Stimulated activated naive CD4-positive, alpha-beta T cell treated with Interleukin-2 at 50 U/mL for 16 hours (primary cell): ENCODE measurements at regions not wholly inside any gene's neighbourhood (a gene's known extent, or its start where the extent isn't known, plus 50 kb on each side); places are given as distances from the start of the nearest gene placed in this dataset.
"Not testable (repeated sequence)": the region's sequence is repeated elsewhere in the genome, so short reads cannot be mapped to it uniquely, and the experiment has no call there.

ENCODE experiments used
- DNase-seq: peaks from one replicate; lab custom pipeline; 2025; lab: John Stamatoyannopoulos, UW

- DNase-seq: no peak
Observed at GRCh38 chr22:22759371-22759770, 115.0 kb downstream of the GGTLC2 start.

GRCh38 chr22:22759889-22760546, 115.6 kb downstream of the GGTLC2 start:
- DNase-seq: no peak

- no peak for DNase-seq
Observed at GRCh38 chr22:22761606-22761962, 117.2 kb downstream of the GGTLC2 start.

GRCh38 chr22:22761963-22762772, 117.8 kb downstream of the GGTLC2 start:
- no peak for DNase-seq

GRCh38 chr22:22763512-22763911, 119.1 kb downstream of the GGTLC2 start:
- no peak for DNase-seq

GRCh38 chr22:22764085-22764484, 119.7 kb downstream of the GGTLC2 start:
- no peak for DNase-seq

GRCh38 chr22:22767876-22768602, 119.6 kb upstream of the IGLL5 start:
- no peak for DNase-seq

GRCh38 chr22:22768885-22769284, 118.7 kb upstream of the IGLL5 start:
- no peak for DNase-seq

GRCh38 chr22:22769434-22770279, 118.0 kb upstream of the IGLL5 start:
- no peak for DNase-seq

- DNase-seq: peak; percentile 13
Observed at GRCh38 chr22:22770280-22770871, 117.2 kb upstream of the IGLL5 start.

- DNase-seq: no peak
Observed at GRCh38 chr22:22770881-22771280, 116.7 kb upstream of the IGLL5 start.

- DNase-seq: no peak
Observed at GRCh38 chr22:22771696-22772377, 115.8 kb upstream of the IGLL5 start.

- DNase-seq: no peak
Observed at GRCh38 chr22:22772396-22772795, 115.2 kb upstream of the IGLL5 start.

- DNase-seq: no peak
Observed at GRCh38 chr22:22772883-22773282, 114.7 kb upstream of the IGLL5 start.

- no peak for DNase-seq
Observed at GRCh38 chr22:22773427-22773826, 114.2 kb upstream of the IGLL5 start.

- DNase-seq: no peak
Observed at GRCh38 chr22:22773979-22774604, 113.5 kb upstream of the IGLL5 start.

GRCh38 chr22:22774762-22775161, 112.9 kb upstream of the IGLL5 start:
- DNase-seq: not testable (repeated sequence)

GRCh38 chr22:22776121-22776520, 111.5 kb upstream of the IGLL5 start:
- DNase-seq: no peak

GRCh38 chr22:22779213-22779612, 108.4 kb upstream of the IGLL5 start:
- DNase-seq: no peak

- DNase-seq: no peak
Observed at GRCh38 chr22:22783575-22783974, 104.0 kb upstream of the IGLL5 start.
